ENCODE measurements at regions not wholly inside any gene's neighbourhood (a gene's known extent, or its start where the extent isn't known, plus 50 kb on each side); places are given as distances from the start of the nearest gene placed in this dataset.

- Histone ChIP-seq H3K4me1 (ENCODE audit: control insufficient read depth, insufficient read depth, low read length, poor library complexity, severe bottlenecking) (no peaks in the 10 kb centered on the region), H3K4me3 (ENCODE audit: extremely low read depth, insufficient read depth, low read length, poor library complexity, severe bottlenecking) (no peak overlapping the region), H3K9me3 (ENCODE audit: control insufficient read depth, low read length) (no peaks in the 10 kb centered on the region), H3K27ac (ENCODE audit: low read depth, low read length, severe bottlenecking) (no peak overlapping the region), H3K36me3 (ENCODE audit: control insufficient read depth, insufficient read depth, low read length) (no peaks in the 10 kb centered on the region)
Measured at GRCh38 chr2:4295680-4296079, 592.3 kb downstream of the DCDC2C start.

GRCh38 chr2:4300616-4301015 is 597.2 kb downstream of the DCDC2C start:
- Histone ChIP-seq H3K27ac (ENCODE audit: low read depth, low read length, severe bottlenecking) (no peak overlapping the region), H3K4me3 (ENCODE audit: extremely low read depth, insufficient read depth, low read length, poor library complexity, severe bottlenecking) (no peak overlapping the region), H3K4me1 (ENCODE audit: control insufficient read depth, insufficient read depth, low read length, poor library complexity, severe bottlenecking) (no peaks in the 10 kb centered on the region), H3K36me3 (ENCODE audit: control insufficient read depth, insufficient read depth, low read length) (no peaks in the 10 kb centered on the region), H3K9me3 (ENCODE audit: control insufficient read depth, low read length) (no peaks in the 10 kb centered on the region)
- WGBS, 2 experiments (ENCODE audit: insufficient coverage in 2 of 2) = 57 to 86% methylated on average over 1 to 2 of the region's 3 CpGs

- Histone ChIP-seq H3K4me3 (ENCODE audit: extremely low read depth, insufficient read depth, low read length, poor library complexity, severe bottlenecking) (no peak overlapping the region), H3K27ac (ENCODE audit: low read depth, low read length, severe bottlenecking) (no peak overlapping the region), H3K9me3 (ENCODE audit: control insufficient read depth, low read length) (no peaks in the 10 kb centered on the region), H3K4me1 (ENCODE audit: control insufficient read depth, insufficient read depth, low read length, poor library complexity, severe bottlenecking) (no peaks in the 10 kb centered on the region), H3K36me3 (ENCODE audit: control insufficient read depth, insufficient read depth, low read length) (no peaks in the 10 kb centered on the region)
- WGBS, 2 experiments (ENCODE audit: insufficient coverage in 2 of 2) = 84 to 92% methylated on average over 2 to 3 of the region's 3 CpGs
Measured at GRCh38 chr2:4324531-4324930, 621.2 kb downstream of the DCDC2C start.

GRCh38 chr2:4336864-4337263 is 633.5 kb downstream of the DCDC2C start:
- no peak overlapping the region for H3K27ac ChIP-seq (ENCODE audit: low read depth, low read length, severe bottlenecking)
- no peak overlapping the region for H3K4me3 ChIP-seq (ENCODE audit: extremely low read depth, insufficient read depth, low read length, poor library complexity, severe bottlenecking)
- H3K36me3 ChIP-seq (ENCODE audit: control insufficient read depth, insufficient read depth, low read length) = no peaks in the 10 kb centered on the region
- WGBS, 2 experiments (ENCODE audit: insufficient coverage in 2 of 2) = no CpG with 5 or more reads among the region's 4 CpGs
- H3K4me1 ChIP-seq (ENCODE audit: control insufficient read depth, insufficient read depth, low read length, poor library complexity, severe bottlenecking) = no peaks in the 10 kb centered on the region
- H3K9me3 ChIP-seq (ENCODE audit: control insufficient read depth, low read length) = no peaks in the 10 kb centered on the region

- Histone ChIP-seq H3K4me3 (ENCODE audit: extremely low read depth, insufficient read depth, low read length, poor library complexity, severe bottlenecking) (no peak overlapping the region), H3K9me3 (ENCODE audit: control insufficient read depth, low read length) (no peaks in the 10 kb centered on the region), H3K36me3 (ENCODE audit: control insufficient read depth, insufficient read depth, low read length) (no peaks in the 10 kb centered on the region), H3K27ac (ENCODE audit: low read depth, low read length, severe bottlenecking) (no peak overlapping the region), H3K4me1 (ENCODE audit: control insufficient read depth, insufficient read depth, low read length, poor library complexity, severe bottlenecking) (no peaks in the 10 kb centered on the region)
Measured at GRCh38 chr2:4338345-4338744, 635.0 kb downstream of the DCDC2C start.

DNA sequence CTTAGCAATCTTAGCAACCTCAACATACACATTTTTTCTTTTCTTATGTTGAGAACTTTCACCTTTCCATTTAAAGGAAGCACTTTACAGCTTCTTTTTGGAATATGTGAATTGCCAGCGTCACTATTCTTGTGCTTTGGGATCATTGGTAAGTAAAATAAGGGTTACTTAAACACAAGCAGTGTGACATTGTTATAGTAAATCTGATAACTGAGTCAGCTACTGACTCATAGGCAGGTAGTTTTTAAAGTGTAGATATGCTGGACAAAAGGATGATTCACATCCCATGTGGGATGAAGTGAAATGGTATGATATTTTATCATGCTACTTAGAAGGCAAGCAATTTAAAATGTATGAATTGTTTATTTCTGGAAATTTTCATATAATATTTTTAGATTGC is 637.2 kb downstream of the DCDC2C start:
- Histone ChIP-seq H3K4me3 (ENCODE audit: extremely low read depth, insufficient read depth, low read length, poor library complexity, severe bottlenecking) (no peak overlapping the region), H3K36me3 (ENCODE audit: control insufficient read depth, insufficient read depth, low read length) (no peaks in the 10 kb centered on the region), H3K27ac (ENCODE audit: low read depth, low read length, severe bottlenecking) (no peak overlapping the region), H3K9me3 (ENCODE audit: control insufficient read depth, low read length) (no peaks in the 10 kb centered on the region), H3K4me1 (ENCODE audit: control insufficient read depth, insufficient read depth, low read length, poor library complexity, severe bottlenecking) (no peaks in the 10 kb centered on the region)
- WGBS, 2 experiments (ENCODE audit: insufficient coverage in 2 of 2) = 80% methylated on average over 1 of the region's 1 CpG; no CpG with 5 or more reads in 1 of the 2 experiments

DNA sequence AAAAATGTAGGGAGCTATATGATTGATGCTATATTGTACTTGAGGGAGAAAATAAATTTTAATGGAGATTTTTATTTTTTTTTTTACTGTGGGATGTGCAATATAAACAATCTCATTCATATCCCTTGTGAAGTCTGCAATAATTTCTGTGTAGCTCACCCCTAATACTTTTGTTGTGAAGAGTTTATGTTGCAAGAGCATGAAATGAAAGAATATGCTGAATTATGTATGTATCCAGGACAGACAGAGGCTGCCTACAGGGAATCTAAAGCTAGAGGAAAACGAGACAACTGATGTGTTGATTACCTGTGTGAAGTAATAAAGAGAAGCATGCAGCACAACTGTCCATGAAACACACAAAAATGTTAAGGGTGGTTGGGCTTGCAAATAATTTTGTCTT is 643.3 kb downstream of the DCDC2C start:
- no peaks in the 10 kb centered on the region for H3K9me3 ChIP-seq (ENCODE audit: control insufficient read depth, low read length)
- H3K36me3 ChIP-seq (ENCODE audit: control insufficient read depth, insufficient read depth, low read length) = no peaks in the 10 kb centered on the region
- no peaks in the 10 kb centered on the region for H3K4me1 ChIP-seq (ENCODE audit: control insufficient read depth, insufficient read depth, low read length, poor library complexity, severe bottlenecking)
- 75 to 100% methylated on average over 1 of the region's 1 CpG for WGBS, 2 experiments (ENCODE audit: insufficient coverage in 2 of 2)
- H3K4me3 ChIP-seq (ENCODE audit: extremely low read depth, insufficient read depth, low read length, poor library complexity, severe bottlenecking) = no peak overlapping the region
- H3K27ac ChIP-seq (ENCODE audit: low read depth, low read length, severe bottlenecking) = no peak overlapping the region

DNA sequence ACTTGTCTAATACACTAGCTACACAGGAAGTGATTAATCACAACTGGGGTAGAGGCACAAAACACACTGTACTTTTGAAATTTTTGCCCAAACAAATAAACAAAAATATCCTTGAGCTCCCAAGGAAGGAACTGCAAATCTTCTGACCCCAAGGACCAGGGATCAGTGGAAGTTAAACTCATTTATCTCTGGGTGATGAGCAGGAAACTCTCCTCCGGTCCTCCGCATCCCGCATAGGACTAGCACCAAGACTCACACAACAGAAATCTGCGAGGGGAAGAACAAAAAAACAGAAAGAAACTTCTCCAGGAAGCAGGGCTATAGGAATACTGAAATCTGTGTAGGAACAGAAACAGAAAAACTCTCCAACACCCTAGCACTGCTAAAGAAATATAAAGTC is 650.3 kb downstream of the DCDC2C start:
- Histone ChIP-seq H3K9me3 (ENCODE audit: control insufficient read depth, low read length) (no peaks in the 10 kb centered on the region), H3K4me1 (ENCODE audit: control insufficient read depth, insufficient read depth, low read length, poor library complexity, severe bottlenecking) (no peaks in the 10 kb centered on the region), H3K4me3 (ENCODE audit: extremely low read depth, insufficient read depth, low read length, poor library complexity, severe bottlenecking) (no peak overlapping the region), H3K36me3 (ENCODE audit: control insufficient read depth, insufficient read depth, low read length) (no peaks in the 10 kb centered on the region), H3K27ac (ENCODE audit: low read depth, low read length, severe bottlenecking) (no peak overlapping the region)
- no CpG with 5 or more reads among the region's 4 CpGs for WGBS, 2 experiments (ENCODE audit: insufficient coverage in 2 of 2)

GRCh38 chr2:4354164-4354563 is 650.8 kb downstream of the DCDC2C start:
- no peaks in the 10 kb centered on the region for H3K36me3 ChIP-seq (ENCODE audit: control insufficient read depth, insufficient read depth, low read length)
- no peak overlapping the region for H3K4me3 ChIP-seq (ENCODE audit: extremely low read depth, insufficient read depth, low read length, poor library complexity, severe bottlenecking)
- H3K9me3 ChIP-seq (ENCODE audit: control insufficient read depth, low read length) = no peaks in the 10 kb centered on the region
- H3K27ac ChIP-seq (ENCODE audit: low read depth, low read length, severe bottlenecking) = no peak overlapping the region
- no peaks in the 10 kb centered on the region for H3K4me1 ChIP-seq (ENCODE audit: control insufficient read depth, insufficient read depth, low read length, poor library complexity, severe bottlenecking)
- no CpG with 5 or more reads among the region's 1 CpG for WGBS, 2 experiments (ENCODE audit: insufficient coverage in 2 of 2)

GRCh38 chr2:4354678-4355077 is 651.3 kb downstream of the DCDC2C start:
- 57 to 60% methylated on average over 9 to 10 of the region's 10 CpGs for WGBS, 2 experiments (ENCODE audit: insufficient coverage in 2 of 2)
- Histone ChIP-seq H3K4me3 (ENCODE audit: extremely low read depth, insufficient read depth, low read length, poor library complexity, severe bottlenecking) (no peak overlapping the region), H3K36me3 (ENCODE audit: control insufficient read depth, insufficient read depth, low read length) (no peaks in the 10 kb centered on the region), H3K4me1 (ENCODE audit: control insufficient read depth, insufficient read depth, low read length, poor library complexity, severe bottlenecking) (no peaks in the 10 kb centered on the region), H3K9me3 (ENCODE audit: control insufficient read depth, low read length) (no peaks in the 10 kb centered on the region), H3K27ac (ENCODE audit: low read depth, low read length, severe bottlenecking) (no peak overlapping the region)

DNA sequence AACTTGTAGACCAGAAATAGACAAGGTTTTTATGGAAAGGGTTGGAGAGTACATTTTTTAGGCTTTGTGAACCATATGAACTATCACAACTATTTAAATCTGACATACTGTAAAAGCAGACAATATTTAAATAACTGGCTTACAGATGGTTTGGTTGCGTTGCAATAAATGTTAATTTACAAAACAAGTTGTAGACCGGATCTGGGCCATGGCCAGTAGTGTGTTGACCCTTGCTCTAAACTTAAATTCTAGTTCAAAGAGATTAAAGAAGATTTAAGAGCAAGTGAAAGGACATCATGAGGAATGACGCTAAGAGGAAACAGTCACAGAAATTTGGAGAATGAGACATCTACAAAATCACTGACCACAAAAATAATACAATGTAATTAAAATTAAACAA is 652.7 kb downstream of the DCDC2C start:
- Histone ChIP-seq H3K4me3 (ENCODE audit: extremely low read depth, insufficient read depth, low read length, poor library complexity, severe bottlenecking) (no peak overlapping the region), H3K27ac (ENCODE audit: low read depth, low read length, severe bottlenecking) (no peak overlapping the region), H3K4me1 (ENCODE audit: control insufficient read depth, insufficient read depth, low read length, poor library complexity, severe bottlenecking) (no peaks in the 10 kb centered on the region), H3K36me3 (ENCODE audit: control insufficient read depth, insufficient read depth, low read length) (no peaks in the 10 kb centered on the region), H3K9me3 (ENCODE audit: control insufficient read depth, low read length) (no peaks in the 10 kb centered on the region)
- WGBS, 2 experiments (ENCODE audit: insufficient coverage in 2 of 2) = 89 to 100% methylated on average over 1 of the region's 3 CpGs

DNA sequence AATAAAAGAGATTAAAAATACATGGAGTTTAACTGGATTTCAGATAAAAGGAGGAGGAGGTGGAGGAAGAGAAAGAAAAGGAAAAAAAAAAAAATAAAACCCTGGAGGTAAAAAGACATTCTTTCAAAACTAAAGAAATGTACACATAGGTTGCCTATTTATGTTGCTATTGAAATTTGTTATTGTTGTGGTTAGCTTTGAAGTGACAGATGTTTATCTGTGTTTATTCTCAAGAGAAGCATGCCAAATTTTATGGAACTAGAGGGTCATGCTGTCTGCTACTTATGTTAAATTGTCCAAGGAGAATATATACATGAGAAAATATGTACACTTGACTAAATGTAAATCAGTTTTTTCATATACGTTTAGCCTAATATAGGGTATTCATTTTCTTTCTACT is 653.2 kb downstream of the DCDC2C start:
- H3K4me3 ChIP-seq (ENCODE audit: extremely low read depth, insufficient read depth, low read length, poor library complexity, severe bottlenecking) = no peak overlapping the region
- no peaks in the 10 kb centered on the region for H3K4me1 ChIP-seq (ENCODE audit: control insufficient read depth, insufficient read depth, low read length, poor library complexity, severe bottlenecking)
- no peaks in the 10 kb centered on the region for H3K9me3 ChIP-seq (ENCODE audit: control insufficient read depth, low read length)
- no peak overlapping the region for H3K27ac ChIP-seq (ENCODE audit: low read depth, low read length, severe bottlenecking)
- 89% methylated on average over 1 of the region's 1 CpG; no CpG with 5 or more reads in 1 of the 2 experiments for WGBS, 2 experiments (ENCODE audit: insufficient coverage in 2 of 2)
- H3K36me3 ChIP-seq (ENCODE audit: control insufficient read depth, insufficient read depth, low read length) = no peaks in the 10 kb centered on the region
